Activated CD8-positive, alpha-beta T cell treated with anti-CD3 and anti-CD28 coated beads for 36 hours (primary cell): ENCODE measurements at regions not wholly inside any gene's neighbourhood (a gene's known extent, or its start where the extent isn't known, plus 50 kb on each side); places are given as distances from the start of the nearest gene placed in this dataset.
"Not testable (repeated sequence)": the region's sequence is repeated elsewhere in the genome, so short reads cannot be mapped to it uniquely, and the experiment has no call there.

Experiments
- ATAC-seq: fragments of 200-7000 bp; cut with Tn5 transposase; one replicate; pipeline ENCODE4 v1.10.0; 2021; ENCODE audit warnings: mild to moderate bottlenecking, moderate library complexity
- CTCF ChIA-PET: fragments of 350-600 bp; sonication (Branson Sonifier 250); formaldehyde crosslinking; loops from one replicate; lab custom pipeline; 2021; ENCODE audit warnings: antibody characterized with exemption; lab: Charles Lee
- POLR2A ChIA-PET: fragments of 350-600 bp; sonication (Branson Sonifier 250); formaldehyde crosslinking; loops from one replicate; lab custom pipeline; 2021; ENCODE audit warnings: antibody characterized with exemption; lab: Charles Lee
- DNase-seq: peaks from one replicate; pipeline ENCODE4 v3.0.0-alpha.2; 2020
- H3K27ac Mint-ChIP-seq: one replicate; pipeline ENCODE4 v1.8.0; 2021; ENCODE audit warnings: mild to moderate bottlenecking, mixed read lengths
- H3K27me3 Mint-ChIP-seq: one replicate; pipeline ENCODE4 v1.8.0; 2021; ENCODE audit warnings: mixed read lengths
- H3K36me3 Mint-ChIP-seq: one replicate; pipeline ENCODE4 v1.8.0; 2021; ENCODE audit warnings: low read depth, mixed read lengths
- H3K4me1 Mint-ChIP-seq: one replicate; pipeline ENCODE4 v1.8.0; 2021; ENCODE audit warnings: low read depth, mixed read lengths
- H3K4me3 Mint-ChIP-seq: one replicate; pipeline ENCODE4 v1.8.0; 2021; ENCODE audit warnings: mild to moderate bottlenecking, moderate library complexity, mixed read lengths
- H3K9me3 Mint-ChIP-seq: one replicate; pipeline ENCODE4 v1.8.0; 2021; ENCODE audit warnings: mixed read lengths
- CTCF ChIP-seq: fragments of 200-600 bp; IDR thresholded peaks from one replicate; pipeline ENCODE4 v1.8.0; 2022; ENCODE audit warnings: antibody characterized with exemption, mild to moderate bottlenecking
- intact Hi-C: fragments of 100-400 bp; cut with micrococcal nuclease; formaldehyde crosslinking; loops from one replicate; pipeline ENCODE4 v1.10.0; 2022

- Mint-ChIP-seq H3K4me1 (no peaks in the 10 kb centered on the region), H3K27me3 (no peaks in the 10 kb centered on the region), H3K9me3 (peaks cover 2% of the 10 kb centered on the region), H3K27ac (no peak overlapping the region), H3K4me3 (no peak overlapping the region), H3K36me3 (no peaks in the 10 kb centered on the region)
- no peak for DNase-seq
- ATAC-seq: no peak
- ChIA-PET CTCF (no interaction called here), POLR2A (no interaction called here)
- no peak for TF ChIP-seq CTCF
- intact Hi-C loops: no loop called here
Measured at GRCh38 chr4:124828382-124828781, 115.8 kb upstream of the ANKRD50 start.

- DNase-seq (no peak), ATAC-seq (no peak)
- TF ChIP-seq CTCF: no peak
- peaks cover 5% of the 10 kb centered on the region for H3K9me3 Mint-ChIP-seq
- no peaks in the 10 kb centered on the region for H3K36me3 Mint-ChIP-seq
- intact Hi-C loops: no loop called here
- H3K4me3 Mint-ChIP-seq: no peak overlapping the region
- ChIA-PET POLR2A (no interaction called here), CTCF (no interaction called here)
- no peaks in the 10 kb centered on the region for H3K27me3 Mint-ChIP-seq
- no peak overlapping the region for H3K27ac Mint-ChIP-seq
- no peaks in the 10 kb centered on the region for H3K4me1 Mint-ChIP-seq
Measured at GRCh38 chr4:124817531-124817930, 105.0 kb upstream of the ANKRD50 start.

GRCh38 chr4:124812203-124812602 lies 99.7 kb upstream of the ANKRD50 start:
- DNase-seq, H3K4me1 Mint-ChIP-seq, POLR2A ChIA-PET, H3K27me3 Mint-ChIP-seq, H3K27ac Mint-ChIP-seq, intact Hi-C loops, H3K36me3 Mint-ChIP-seq, H3K4me3 Mint-ChIP-seq, CTCF ChIA-PET, ATAC-seq: not testable (repeated sequence)
- peaks cover 12% of the 10 kb centered on the region for H3K9me3 Mint-ChIP-seq

GRCh38 chr4:124810827-124811226 lies 98.3 kb upstream of the ANKRD50 start:
- no peaks in the 10 kb centered on the region for H3K27me3 Mint-ChIP-seq
- H3K27ac Mint-ChIP-seq: no peak overlapping the region
- H3K9me3 Mint-ChIP-seq: peaks cover 13% of the 10 kb centered on the region
- no peak for TF ChIP-seq CTCF
- POLR2A ChIA-PET: no interaction called here
- H3K36me3 Mint-ChIP-seq: no peaks in the 10 kb centered on the region
- H3K4me1 Mint-ChIP-seq: no peaks in the 10 kb centered on the region
- DNase-seq (no peak), ATAC-seq (no peak)
- H3K4me3 Mint-ChIP-seq: no peak overlapping the region
- intact Hi-C loops: no loop called here
- CTCF ChIA-PET: no interaction called here

GRCh38 chr4:124807421-124807820 lies 94.9 kb upstream of the ANKRD50 start:
- no peak overlapping the region for H3K4me3 Mint-ChIP-seq
- CTCF ChIA-PET: no interaction called here

More at GRCh38 chr4:124807421-124807820, 94.9 kb upstream of the ANKRD50 start:
- DNase-seq (no peak), ATAC-seq (no peak)
- H3K9me3 Mint-ChIP-seq: peaks cover 11% of the 10 kb centered on the region
- no peaks in the 10 kb centered on the region for H3K36me3 Mint-ChIP-seq
- no peaks in the 10 kb centered on the region for H3K4me1 Mint-ChIP-seq
- intact Hi-C loops: no loop called here
- no peak for TF ChIP-seq CTCF
- POLR2A ChIA-PET: no interaction called here
- no peak overlapping the region for H3K27ac Mint-ChIP-seq
- H3K27me3 Mint-ChIP-seq: no peaks in the 10 kb centered on the region
